PC-9 (cell line): ENCODE measurements at regions not wholly inside any gene's neighbourhood (a gene's known extent, or its start where the extent isn't known, plus 50 kb on each side); places are given as distances from the start of the nearest gene placed in this dataset.
A peak's percentile ranks its signal among the peaks of the same experiment; 100 is the strongest.

Experiments
- BruUV-seq: library from RNA; stranded (reverse); fragments of 400-500 nt; replicated peaks from 2 replicates; lab custom pipeline; 2021; lab: Mats Ljungman, UMichigan
- CTCF ChIA-PET: fragments of 300-600 bp; sonication (Branson Sonifier 250); formaldehyde crosslinking; loops from one replicate; lab custom pipeline; 2022; ENCODE audit warnings: antibody characterized with exemption; lab: Charles Lee
- POLR2A ChIA-PET: fragments of 300-600 bp; sonication (Branson Sonifier 250); formaldehyde crosslinking; loops from one replicate; lab custom pipeline; 2022; ENCODE audit warnings: antibody characterized with exemption; ENCODE audit not compliant: unreplicated experiment; lab: Charles Lee
- DNase-seq, 2 experiments: peaks; one replicate each; pipeline versions ENCODE4 v3.0.0 to v3.0.0-alpha.2; 2015 to 2022; ENCODE audit warnings: mixed read lengths in 1 of 2
- H2AFZ ChIP-seq: fragments of 200-600 bp; sonication (generic); 2 replicates; pipeline ENCODE4 v1.8.1; 2017; ENCODE audit warnings: antibody characterized with exemption
- H3F3A ChIP-seq: fragments of 200-600 bp; sonication (generic); 2 replicates; pipeline ENCODE4 v1.8.1; 2017; ENCODE audit warnings: antibody characterized with exemption, mild to moderate bottlenecking, low read depth; ENCODE audit not compliant: insufficient read depth
- H3K27ac ChIP-seq: fragments of 200-600 bp; sonication (generic); 2 replicates; pipeline ENCODE4 v1.6.1; 2016; ENCODE audit warnings: mixed run types
- H3K27me3 ChIP-seq: fragments of 200-600 bp; sonication (generic); 2 replicates; pipeline ENCODE4 v1.6.1; 2016; ENCODE audit warnings: low read depth, mixed run types; ENCODE audit not compliant: insufficient read depth
- H3K36me3 ChIP-seq: fragments of 200-600 bp; sonication (generic); 2 replicates; pipeline ENCODE4 v1.6.1; 2016; ENCODE audit warnings: low read depth, mixed run types
- H3K4me1 ChIP-seq: fragments of 200-600 bp; sonication (generic); replicated peaks from 2 replicates; pipeline ENCODE4 v1.6.1; 2016; ENCODE audit warnings: mixed run types; ENCODE audit not compliant: insufficient read depth
- H3K4me2 ChIP-seq: fragments of 200-600 bp; sonication (generic); 2 replicates; pipeline ENCODE4 v1.6.1; 2017; ENCODE audit warnings: mixed run types
- H3K4me3 ChIP-seq: fragments of 200-600 bp; sonication (generic); 2 replicates; pipeline ENCODE4 v1.6.1; 2016; ENCODE audit warnings: mixed run types
- H3K79me2 ChIP-seq: fragments of 200-600 bp; sonication (generic); 2 replicates; pipeline ENCODE4 v1.6.1; 2017; ENCODE audit warnings: low read depth, mixed run types
- H3K9me2 ChIP-seq: fragments of 200-600 bp; sonication (generic); 2 replicates; pipeline ENCODE4 v1.8.1; 2017; ENCODE audit warnings: mild to moderate bottlenecking; ENCODE audit not compliant: insufficient read depth
- H3K9me3 ChIP-seq: fragments of 200-600 bp; sonication (generic); 2 replicates; pipeline ENCODE4 v1.8.1; 2016; ENCODE audit warnings: low read depth; ENCODE audit not compliant: insufficient read depth
- H4K20me1 ChIP-seq: fragments of 200-600 bp; sonication (generic); 2 replicates; pipeline ENCODE4 v1.8.1; 2017; ENCODE audit not compliant: insufficient read depth
- EZH2 ChIP-seq: fragments of 200-600 bp; sonication (generic); IDR thresholded peaks from 2 replicates; pipeline ENCODE4 v1.8.0; 2017; ENCODE audit warnings: antibody characterized with exemption, low read depth
- intact Hi-C: fragments of 100-400 bp; cut with micrococcal nuclease; formaldehyde crosslinking; loops from one replicate; pipeline ENCODE4 v1.10.0; 2022; ENCODE audit not compliant: unreplicated experiment
- TF ChIP-seq, protein P1 (sequence below): fragments of 200-600 bp; sonication (generic); conservative IDR thresholded peaks from 2 replicates; pipeline ENCODE4 v1.6.1; 2017; ENCODE audit warnings: mixed run types, antibody characterized with exemption, mild to moderate bottlenecking, moderate library complexity

DNA sequence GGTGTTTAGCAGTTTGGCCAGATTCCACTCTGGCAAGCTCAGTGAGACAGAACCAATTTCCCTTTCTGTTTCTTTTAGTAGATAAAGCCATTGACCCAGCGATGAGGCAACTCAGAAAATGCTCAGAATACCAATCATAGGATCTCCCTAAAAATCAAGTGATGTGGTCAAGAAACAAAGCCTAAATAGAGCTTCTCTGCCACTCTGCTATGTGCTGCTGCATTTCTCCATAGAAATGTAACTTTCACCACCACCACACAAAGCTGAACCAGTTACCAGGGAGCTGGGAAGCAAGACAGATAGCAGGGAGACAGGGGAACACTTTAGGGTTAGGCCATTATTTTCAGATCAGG, 109.8 kb downstream of the RPL22L1 start:
- POLR2A ChIA-PET = no interaction called here
- TF ChIP-seq, protein P1, sequence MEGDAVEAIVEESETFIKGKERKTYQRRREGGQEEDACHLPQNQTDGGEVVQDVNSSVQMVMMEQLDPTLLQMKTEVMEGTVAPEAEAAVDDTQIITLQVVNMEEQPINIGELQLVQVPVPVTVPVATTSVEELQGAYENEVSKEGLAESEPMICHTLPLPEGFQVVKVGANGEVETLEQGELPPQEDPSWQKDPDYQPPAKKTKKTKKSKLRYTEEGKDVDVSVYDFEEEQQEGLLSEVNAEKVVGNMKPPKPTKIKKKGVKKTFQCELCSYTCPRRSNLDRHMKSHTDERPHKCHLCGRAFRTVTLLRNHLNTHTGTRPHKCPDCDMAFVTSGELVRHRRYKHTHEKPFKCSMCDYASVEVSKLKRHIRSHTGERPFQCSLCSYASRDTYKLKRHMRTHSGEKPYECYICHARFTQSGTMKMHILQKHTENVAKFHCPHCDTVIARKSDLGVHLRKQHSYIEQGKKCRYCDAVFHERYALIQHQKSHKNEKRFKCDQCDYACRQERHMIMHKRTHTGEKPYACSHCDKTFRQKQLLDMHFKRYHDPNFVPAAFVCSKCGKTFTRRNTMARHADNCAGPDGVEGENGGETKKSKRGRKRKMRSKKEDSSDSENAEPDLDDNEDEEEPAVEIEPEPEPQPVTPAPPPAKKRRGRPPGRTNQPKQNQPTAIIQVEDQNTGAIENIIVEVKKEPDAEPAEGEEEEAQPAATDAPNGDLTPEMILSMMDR = no peak
- TF ChIP-seq EZH2 = no peak
- Histone ChIP-seq H3K4me3 (no peak overlapping the region), H3K27me3 (no peaks in the 10 kb centered on the region), H3K4me2 (no peak overlapping the region), H3K9me2 (no peaks in the 10 kb centered on the region), H2AFZ (peak overlapping the region; percentile 37; the same call in 1 of the 2 replicates), H3K79me2 (no peaks in the 10 kb centered on the region), H3K9me3 (no peaks in the 10 kb centered on the region), H3K4me1 (peaks cover 17% of the 10 kb centered on the region), H3K27ac (no peak overlapping the region), H3F3A (peaks cover 7% of the 10 kb centered on the region), H4K20me1 (no peaks in the 10 kb centered on the region), H3K36me3 (no peaks in the 10 kb centered on the region)
- CTCF ChIA-PET = interaction anchor here (0.6 to 1.2 kb wide), 5 partner anchors 14 to 596 kb away, joined by 3 to 5 read pairs (median 3); no protein-coding TSS in a partner anchor
- no TSS peak for BruUV-seq
- intact Hi-C loops = no loop called here
- peak in 1 of 2 experiments; percentile 49 for DNase-seq

DNA sequence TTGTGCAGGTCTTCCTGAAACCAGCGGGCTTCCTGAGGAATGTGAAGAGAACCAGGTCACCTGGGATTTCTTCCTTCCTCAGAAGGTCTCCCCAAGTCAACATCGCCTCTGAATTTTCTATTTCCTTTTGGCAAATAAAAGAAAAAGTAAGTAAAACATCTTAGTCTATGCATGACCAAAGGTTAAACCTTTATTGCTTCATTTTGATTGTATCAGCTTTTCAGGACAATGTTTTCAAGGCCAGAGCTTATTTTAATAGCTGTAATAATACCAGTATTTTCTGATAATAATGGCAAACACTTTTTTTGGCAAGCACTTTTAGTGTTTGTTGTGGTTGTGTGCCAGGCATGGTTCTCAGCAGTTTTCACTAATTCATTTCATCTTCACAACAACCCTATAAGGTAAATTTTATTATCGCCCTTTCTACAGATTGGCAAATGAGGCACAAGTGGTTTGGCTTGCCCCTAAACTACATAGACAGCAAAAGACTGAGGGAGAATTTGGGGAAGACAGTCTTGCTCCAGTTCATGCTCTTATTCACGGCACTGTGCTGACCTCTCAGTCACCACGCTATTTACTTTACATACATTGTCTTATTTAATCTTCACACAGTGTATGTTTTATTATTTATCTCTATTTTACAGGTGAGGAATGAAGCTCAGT, 110.4 kb downstream of the RPL22L1 start:
- no peak overlapping the region for H3K4me2 ChIP-seq
- H3K9me3 ChIP-seq = no peaks in the 10 kb centered on the region
- H3K36me3 ChIP-seq = no peaks in the 10 kb centered on the region
- peaks cover 7% of the 10 kb centered on the region for H3F3A ChIP-seq
- H3K9me2 ChIP-seq = no peaks in the 10 kb centered on the region
- H3K4me1 ChIP-seq = peaks cover 17% of the 10 kb centered on the region
- ChIA-PET CTCF (interaction anchor here (0.6 to 1.2 kb wide), 3 partner anchors 13 to 52 kb away, joined by 3 to 5 read pairs (median 4); no protein-coding TSS in a partner anchor), POLR2A (no interaction called here)
- H4K20me1 ChIP-seq = no peaks in the 10 kb centered on the region
- DNase-seq = no peak
- H2AFZ ChIP-seq = no peak overlapping the region; the same call in 1 of the 2 replicates
- H3K4me3 ChIP-seq = no peak overlapping the region
- BruUV-seq = no TSS peak
- no peaks in the 10 kb centered on the region for H3K27me3 ChIP-seq
- TF ChIP-seq, protein P1 = no peak
- no peak for TF ChIP-seq EZH2
- intact Hi-C loops = no loop called here
- no peak overlapping the region for H3K27ac ChIP-seq
- no peaks in the 10 kb centered on the region for H3K79me2 ChIP-seq

DNA sequence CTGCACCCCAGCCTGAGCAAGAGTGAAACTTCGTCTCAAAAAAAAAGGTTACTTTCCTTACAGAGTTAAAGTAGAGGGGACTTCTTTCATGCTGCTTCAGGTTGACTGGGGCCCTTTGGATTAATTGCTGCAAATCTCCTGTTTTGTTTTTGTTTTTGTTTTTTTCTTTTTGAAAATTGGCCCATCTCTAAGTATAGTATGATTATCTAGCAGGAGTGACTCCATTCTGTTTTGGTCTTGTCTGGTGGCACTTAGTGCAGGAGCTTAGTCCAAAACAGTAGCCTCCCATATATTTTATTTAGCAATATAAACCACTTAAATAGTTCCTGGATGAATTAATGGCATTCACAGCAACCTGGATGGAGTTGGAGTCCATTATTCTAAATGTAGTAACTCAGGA, 113.0 kb downstream of the RPL22L1 start:
- no peak for DNase-seq
- intact Hi-C loops = no loop called here
- H2AFZ ChIP-seq = no peak overlapping the region
- H3K9me3 ChIP-seq = 0 out of 2 replicates have a peak, but pooled peaks cover 6% of the 10 kb centered on the region
- H3K4me1 ChIP-seq = peaks cover 33% of the 10 kb centered on the region
- no peak overlapping the region for H3K4me2 ChIP-seq
- ChIA-PET CTCF (no interaction called here), POLR2A (no interaction called here)
- H3K4me3 ChIP-seq = no peak overlapping the region
- no peaks in the 10 kb centered on the region for H3K79me2 ChIP-seq
- H3K27ac ChIP-seq = no peak overlapping the region
- no peaks in the 10 kb centered on the region for H3K27me3 ChIP-seq
- no peaks in the 10 kb centered on the region for H4K20me1 ChIP-seq
- no peaks in the 10 kb centered on the region for H3K36me3 ChIP-seq
- peaks cover 12% of the 10 kb centered on the region for H3F3A ChIP-seq
- no peaks in the 10 kb centered on the region for H3K9me2 ChIP-seq
- no TSS peak for BruUV-seq
- no peak for TF ChIP-seq EZH2
- TF ChIP-seq, protein P1 = no peak
